ENCODE measurements at regions not wholly inside any gene's neighbourhood (a gene's known extent, or its start where the extent isn't known, plus 50 kb on each side); places are given as distances from the start of the nearest gene placed in this dataset.

DNA sequence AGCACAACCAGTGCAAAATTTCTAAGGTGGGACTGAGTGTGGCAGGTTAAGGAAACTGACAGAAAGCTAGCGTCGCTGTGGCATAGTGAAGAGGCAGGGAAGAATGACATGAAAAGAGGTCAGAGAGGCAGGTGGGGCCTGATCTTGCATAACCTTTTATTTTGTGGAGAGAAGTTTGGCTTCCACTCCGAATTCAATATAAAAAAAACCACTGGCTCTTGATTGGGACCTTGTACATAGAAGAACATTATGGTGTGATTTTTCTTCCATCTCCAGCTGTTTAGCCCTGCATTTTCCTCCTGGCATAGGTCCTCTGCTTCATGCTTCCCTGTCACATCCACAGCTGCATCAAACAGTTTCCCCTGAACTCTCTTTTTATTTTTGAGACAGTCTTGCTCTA, 170.5 kb upstream of the MEOX2 start:
- H3K4me3 Mint-ChIP-seq, result no peak overlapping the region
- no peaks in the 10 kb centered on the region for H3K27me3 Mint-ChIP-seq
- H3K27ac Mint-ChIP-seq, result no peak overlapping the region
- no peak overlapping the region for H3K4me3 ChIP-seq (ENCODE audit: low read length)
- DNase-seq (no peak), ATAC-seq (no peak)
- no peaks in the 10 kb centered on the region for H3K4me1 ChIP-seq (ENCODE audit: control insufficient read depth in 2 of 2, insufficient read depth in 2 of 2, low read length in 2 of 2)
- H3K36me3 Mint-ChIP-seq, result no peaks in the 10 kb centered on the region
- H3K9me3 ChIP-seq (ENCODE audit: control insufficient read depth in 2 of 3, low read length in 3 of 3), result no peaks in the 10 kb centered on the region
- ChIA-PET POLR2A (no interaction called here), CTCF (no interaction called here)
- H3K27ac ChIP-seq (ENCODE audit: low read depth, low read length), result no peak overlapping the region
- peaks cover 0 to 15% (median 5%) of the 10 kb centered on the region in 11 donors for H3K9me3 Mint-ChIP-seq
- no peaks in the 10 kb centered on the region for H3K36me3 ChIP-seq (ENCODE audit: control insufficient read depth in 2 of 3, insufficient read depth in 3 of 3, low read length in 3 of 3)
- no peaks in the 10 kb centered on the region for H3K27me3 ChIP-seq (ENCODE audit: control insufficient read depth in 2 of 2, insufficient read depth in 2 of 2, low read length in 2 of 2)
- intact Hi-C loops (cut with micrococcal nuclease), result no loop called here
- no peaks in the 10 kb centered on the region for H3K4me1 Mint-ChIP-seq

DNA sequence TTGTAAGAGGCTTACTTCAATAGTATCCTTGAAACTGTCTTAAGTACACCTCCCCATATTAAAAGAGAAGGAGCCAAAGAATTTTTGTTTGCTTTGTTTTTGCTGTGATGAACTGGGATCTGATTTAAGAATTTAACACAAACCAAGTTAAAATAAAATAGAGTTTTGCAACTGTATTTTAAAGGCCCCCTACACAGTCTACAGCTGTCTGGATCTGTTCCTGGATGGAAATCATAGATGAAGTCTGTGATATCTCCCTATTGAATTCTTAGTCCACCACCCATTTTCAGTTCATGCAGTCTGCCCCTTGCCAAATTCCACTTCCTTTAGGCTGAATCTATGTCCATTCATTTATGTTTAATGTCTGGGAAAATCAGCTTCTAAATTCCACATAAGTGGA, 169.8 kb upstream of the MEOX2 start:
- no peaks in the 10 kb centered on the region for H3K36me3 ChIP-seq (ENCODE audit: control insufficient read depth in 2 of 3, insufficient read depth in 3 of 3, low read length in 3 of 3)
- ATAC-seq (no peak), DNase-seq (no peak)
- ChIA-PET CTCF (no interaction called here), POLR2A (no interaction called here)
- H3K27me3 Mint-ChIP-seq, result no peaks in the 10 kb centered on the region
- H3K9me3 ChIP-seq (ENCODE audit: control insufficient read depth in 2 of 3, low read length in 3 of 3), result no peaks in the 10 kb centered on the region
- H3K27me3 ChIP-seq (ENCODE audit: control insufficient read depth in 2 of 2, insufficient read depth in 2 of 2, low read length in 2 of 2), result no peaks in the 10 kb centered on the region
- H3K27ac ChIP-seq (ENCODE audit: low read depth, low read length), result no peak overlapping the region
- H3K4me1 Mint-ChIP-seq, result no peaks in the 10 kb centered on the region
- no peak overlapping the region for H3K4me3 Mint-ChIP-seq
- H3K27ac Mint-ChIP-seq, result no peak overlapping the region
- H3K36me3 Mint-ChIP-seq, result no peaks in the 10 kb centered on the region
- no peaks in the 10 kb centered on the region for H3K4me1 ChIP-seq (ENCODE audit: control insufficient read depth in 2 of 2, insufficient read depth in 2 of 2, low read length in 2 of 2)
- intact Hi-C loops (cut with micrococcal nuclease), result no loop called here
- H3K4me3 ChIP-seq (ENCODE audit: low read length), result no peak overlapping the region
- H3K9me3 Mint-ChIP-seq, result peaks cover 0 to 15% (median 5%) of the 10 kb centered on the region in 11 donors

- no peaks in the 10 kb centered on the region for H3K27me3 ChIP-seq (ENCODE audit: control insufficient read depth in 2 of 2, insufficient read depth in 2 of 2, low read length in 2 of 2)
- no peak overlapping the region for H3K27ac ChIP-seq (ENCODE audit: low read depth, low read length)
- Mint-ChIP-seq H3K4me1 (no peaks in the 10 kb centered on the region), H3K27me3 (no peaks in the 10 kb centered on the region), H3K9me3 (peaks cover 0 to 15% (median 4%) of the 10 kb centered on the region in 11 donors), H3K36me3 (no peaks in the 10 kb centered on the region), H3K27ac (no peak overlapping the region), H3K4me3 (no peak overlapping the region)
- H3K36me3 ChIP-seq (ENCODE audit: control insufficient read depth in 2 of 3, insufficient read depth in 3 of 3, low read length in 3 of 3), result no peaks in the 10 kb centered on the region
- H3K9me3 ChIP-seq (ENCODE audit: control insufficient read depth in 2 of 3, low read length in 3 of 3), result no peaks in the 10 kb centered on the region
- H3K4me3 ChIP-seq (ENCODE audit: low read length), result no peak overlapping the region
- CTCF ChIA-PET, result no interaction called here
- ATAC-seq, result no peak
- POLR2A ChIA-PET, result no interaction called here
- DNase-seq, result no peak
- intact Hi-C loops (cut with micrococcal nuclease), result no loop called here
- H3K4me1 ChIP-seq (ENCODE audit: control insufficient read depth in 2 of 2, insufficient read depth in 2 of 2, low read length in 2 of 2), result no peaks in the 10 kb centered on the region
Observed at GRCh38 chr7:15855525-15856109, 169.1 kb upstream of the MEOX2 start.

- CTCF ChIA-PET, result no interaction called here
- Mint-ChIP-seq H3K4me3 (no peak overlapping the region), H3K27ac (no peak overlapping the region), H3K9me3 (peaks cover 0 to 15% (median 4%) of the 10 kb centered on the region in 11 donors), H3K36me3 (no peaks in the 10 kb centered on the region), H3K4me1 (no peaks in the 10 kb centered on the region), H3K27me3 (no peaks in the 10 kb centered on the region)
- DNase-seq (no peak), ATAC-seq (no peak)
- Histone ChIP-seq H3K4me3 (ENCODE audit: low read length) (no peak overlapping the region), H3K9me3 (ENCODE audit: control insufficient read depth in 2 of 3, low read length in 3 of 3) (no peaks in the 10 kb centered on the region), H3K27me3 (ENCODE audit: control insufficient read depth in 2 of 2, insufficient read depth in 2 of 2, low read length in 2 of 2) (no peaks in the 10 kb centered on the region), H3K27ac (ENCODE audit: low read depth, low read length) (no peak overlapping the region), H3K36me3 (ENCODE audit: control insufficient read depth in 2 of 3, insufficient read depth in 3 of 3, low read length in 3 of 3) (no peaks in the 10 kb centered on the region), H3K4me1 (ENCODE audit: control insufficient read depth in 2 of 2, insufficient read depth in 2 of 2, low read length in 2 of 2) (no peaks in the 10 kb centered on the region)
- POLR2A ChIA-PET, result no interaction called here
- intact Hi-C loops (cut with micrococcal nuclease), result no loop called here
Observed at GRCh38 chr7:15854841-15855524, 168.5 kb upstream of the MEOX2 start.

DNA sequence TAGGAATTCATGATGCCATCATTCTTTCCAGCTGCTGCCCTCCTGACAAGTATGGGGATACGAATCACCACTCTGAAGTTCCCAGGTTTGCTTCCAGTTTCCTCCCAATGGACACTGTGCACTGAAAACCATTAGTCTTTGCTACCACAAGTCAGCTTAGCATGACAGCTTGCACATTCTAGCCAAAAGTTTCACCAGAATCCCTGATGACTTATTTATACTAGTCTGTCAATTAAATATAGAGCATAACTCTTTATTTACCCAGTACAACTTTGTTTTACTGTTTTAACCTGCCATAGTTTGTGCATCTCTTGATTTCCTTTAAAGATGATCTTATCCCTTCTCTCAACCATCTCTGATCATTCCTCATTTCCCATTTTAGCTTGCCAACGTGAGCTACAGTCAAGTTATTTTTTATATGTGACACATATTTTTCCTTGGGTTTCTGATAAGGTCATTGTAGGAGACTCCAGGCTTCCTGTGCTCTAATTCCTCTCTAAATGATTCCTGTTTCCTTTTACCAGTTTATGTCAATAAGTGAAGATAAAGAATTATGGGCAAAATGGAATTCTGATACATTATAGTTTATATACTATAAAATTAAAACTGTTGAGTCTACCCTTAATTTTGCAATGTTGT, 167.5 kb upstream of the MEOX2 start:
- no peak for ATAC-seq
- H3K27me3 ChIP-seq (ENCODE audit: control insufficient read depth in 2 of 2, insufficient read depth in 2 of 2, low read length in 2 of 2), result no peaks in the 10 kb centered on the region
- ChIA-PET CTCF (interaction anchor here (0.5 kb wide), 1 partner anchor 1140 kb away, joined by 3 read pairs; no protein-coding TSS in a partner anchor), POLR2A (no interaction called here)
- no peak overlapping the region for H3K27ac ChIP-seq (ENCODE audit: low read depth, low read length)
- Mint-ChIP-seq H3K4me1 (no peaks in the 10 kb centered on the region), H3K9me3 (peaks cover 0 to 15% (median 2%) of the 10 kb centered on the region in 11 donors), H3K27ac (no peak overlapping the region), H3K27me3 (no peaks in the 10 kb centered on the region), H3K4me3 (no peak overlapping the region), H3K36me3 (no peaks in the 10 kb centered on the region)
- H3K36me3 ChIP-seq (ENCODE audit: control insufficient read depth in 2 of 3, insufficient read depth in 3 of 3, low read length in 3 of 3), result no peaks in the 10 kb centered on the region
- H3K4me3 ChIP-seq (ENCODE audit: low read length), result no peak overlapping the region
- no peak for DNase-seq
- intact Hi-C loops (cut with micrococcal nuclease), result no loop called here
- H3K9me3 ChIP-seq (ENCODE audit: control insufficient read depth in 2 of 3, low read length in 3 of 3), result no peaks in the 10 kb centered on the region
- H3K4me1 ChIP-seq (ENCODE audit: control insufficient read depth in 2 of 2, insufficient read depth in 2 of 2, low read length in 2 of 2), result no peaks in the 10 kb centered on the region

DNA sequence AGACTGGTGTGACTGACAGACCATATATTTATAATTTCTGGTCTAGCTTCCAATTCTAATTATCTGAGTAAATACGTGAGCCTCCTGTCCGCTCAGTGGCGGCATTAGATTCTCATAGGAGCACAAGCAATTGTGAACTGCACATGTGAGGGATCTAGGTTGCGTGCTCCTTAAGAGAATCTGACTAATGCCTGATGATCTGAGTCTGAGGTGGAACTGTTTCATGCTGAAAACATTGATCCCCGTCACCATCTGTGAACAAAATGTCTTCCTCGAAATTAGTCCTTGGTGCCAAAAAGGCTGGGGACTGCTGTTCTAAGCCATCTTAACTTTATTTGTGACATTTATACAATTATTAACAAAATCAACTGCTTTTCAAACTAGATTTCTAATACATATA, 164.7 kb upstream of the MEOX2 start:
- Mint-ChIP-seq H3K27ac (no peak overlapping the region), H3K36me3 (no peaks in the 10 kb centered on the region), H3K27me3 (no peaks in the 10 kb centered on the region), H3K4me3 (no peak overlapping the region), H3K4me1 (no peaks in the 10 kb centered on the region), H3K9me3 (peaks cover 0 to 10% (median 0%) of the 10 kb centered on the region in 11 donors)
- H3K27ac ChIP-seq (ENCODE audit: low read depth, low read length), result no peak overlapping the region
- DNase-seq (no peak), ATAC-seq (no peak)
- intact Hi-C loops (cut with micrococcal nuclease), result no loop called here
- POLR2A ChIA-PET, result no interaction called here
- no peaks in the 10 kb centered on the region for H3K27me3 ChIP-seq (ENCODE audit: control insufficient read depth in 2 of 2, insufficient read depth in 2 of 2, low read length in 2 of 2)
- H3K4me1 ChIP-seq (ENCODE audit: control insufficient read depth in 2 of 2, insufficient read depth in 2 of 2, low read length in 2 of 2), result no peaks in the 10 kb centered on the region
- H3K9me3 ChIP-seq (ENCODE audit: control insufficient read depth in 2 of 3, low read length in 3 of 3), result no peaks in the 10 kb centered on the region
- CTCF ChIA-PET, result no interaction called here
- H3K4me3 ChIP-seq (ENCODE audit: low read length), result no peak overlapping the region
- H3K36me3 ChIP-seq (ENCODE audit: control insufficient read depth in 2 of 3, insufficient read depth in 3 of 3, low read length in 3 of 3), result no peaks in the 10 kb centered on the region

- Histone ChIP-seq H3K27me3 (ENCODE audit: control insufficient read depth in 2 of 2, insufficient read depth in 2 of 2, low read length in 2 of 2) (no peaks in the 10 kb centered on the region), H3K9me3 (ENCODE audit: control insufficient read depth in 2 of 3, low read length in 3 of 3) (no peaks in the 10 kb centered on the region), H3K4me3 (ENCODE audit: low read length) (no peak overlapping the region), H3K27ac (ENCODE audit: low read depth, low read length) (no peak overlapping the region), H3K36me3 (ENCODE audit: control insufficient read depth in 2 of 3, insufficient read depth in 3 of 3, low read length in 3 of 3) (no peaks in the 10 kb centered on the region), H3K4me1 (ENCODE audit: control insufficient read depth in 2 of 2, insufficient read depth in 2 of 2, low read length in 2 of 2) (no peaks in the 10 kb centered on the region)
- DNase-seq (no peak), ATAC-seq (no peak)
- POLR2A ChIA-PET, result no interaction called here
- Mint-ChIP-seq H3K27ac (no peak overlapping the region), H3K36me3 (no peaks in the 10 kb centered on the region), H3K27me3 (peaks cover 0 to 3% (median 0%) of the 10 kb centered on the region in 5 donors), H3K4me3 (no peak overlapping the region), H3K4me1 (no peaks in the 10 kb centered on the region), H3K9me3 (peaks cover 0 to 9% (median 0%) of the 10 kb centered on the region in 11 donors)
- intact Hi-C loops (cut with micrococcal nuclease), result no loop called here
- CTCF ChIA-PET, result no interaction called here
Observed at GRCh38 chr7:15848901-15849300, 162.4 kb upstream of the MEOX2 start.
